ENCODE measurements at regions not wholly inside any gene's neighbourhood (a gene's known extent, or its start where the extent isn't known, plus 50 kb on each side); places are given as distances from the start of the nearest gene placed in this dataset.

DNA sequence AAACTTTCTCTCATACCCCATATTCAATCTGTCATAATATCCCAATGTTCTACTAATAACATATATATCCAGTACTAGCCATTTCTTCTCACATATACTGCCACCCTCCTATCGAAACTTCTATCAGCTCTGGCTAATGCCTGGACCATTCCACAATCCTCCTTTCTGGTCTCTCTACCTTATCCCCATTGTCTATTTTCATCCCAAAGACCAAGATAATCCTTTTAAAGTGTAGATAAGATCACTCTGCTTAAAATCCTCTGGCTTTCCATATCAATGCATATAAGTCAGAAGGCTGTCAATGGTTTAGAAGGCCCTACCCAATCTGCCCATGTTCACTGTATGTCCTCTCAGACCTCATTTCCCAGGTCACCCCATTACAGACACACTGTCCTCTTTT is 229.6 kb downstream of the ZEB2 start:
- no peak overlapping the region for H3K4me3 ChIP-seq (replicated peaks in 1 of 2; ENCODE audit: low read depth in 2 of 2, low read length in 2 of 2)
- TF ChIP-seq, protein P1, sequence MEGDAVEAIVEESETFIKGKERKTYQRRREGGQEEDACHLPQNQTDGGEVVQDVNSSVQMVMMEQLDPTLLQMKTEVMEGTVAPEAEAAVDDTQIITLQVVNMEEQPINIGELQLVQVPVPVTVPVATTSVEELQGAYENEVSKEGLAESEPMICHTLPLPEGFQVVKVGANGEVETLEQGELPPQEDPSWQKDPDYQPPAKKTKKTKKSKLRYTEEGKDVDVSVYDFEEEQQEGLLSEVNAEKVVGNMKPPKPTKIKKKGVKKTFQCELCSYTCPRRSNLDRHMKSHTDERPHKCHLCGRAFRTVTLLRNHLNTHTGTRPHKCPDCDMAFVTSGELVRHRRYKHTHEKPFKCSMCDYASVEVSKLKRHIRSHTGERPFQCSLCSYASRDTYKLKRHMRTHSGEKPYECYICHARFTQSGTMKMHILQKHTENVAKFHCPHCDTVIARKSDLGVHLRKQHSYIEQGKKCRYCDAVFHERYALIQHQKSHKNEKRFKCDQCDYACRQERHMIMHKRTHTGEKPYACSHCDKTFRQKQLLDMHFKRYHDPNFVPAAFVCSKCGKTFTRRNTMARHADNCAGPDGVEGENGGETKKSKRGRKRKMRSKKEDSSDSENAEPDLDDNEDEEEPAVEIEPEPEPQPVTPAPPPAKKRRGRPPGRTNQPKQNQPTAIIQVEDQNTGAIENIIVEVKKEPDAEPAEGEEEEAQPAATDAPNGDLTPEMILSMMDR (IDR thresholded peaks at IDR 0.05; ENCODE audit: low read depth, low read length): no peak
- no peak for DNase-seq (ENCODE audit: low read depth in 2 of 2)

DNA sequence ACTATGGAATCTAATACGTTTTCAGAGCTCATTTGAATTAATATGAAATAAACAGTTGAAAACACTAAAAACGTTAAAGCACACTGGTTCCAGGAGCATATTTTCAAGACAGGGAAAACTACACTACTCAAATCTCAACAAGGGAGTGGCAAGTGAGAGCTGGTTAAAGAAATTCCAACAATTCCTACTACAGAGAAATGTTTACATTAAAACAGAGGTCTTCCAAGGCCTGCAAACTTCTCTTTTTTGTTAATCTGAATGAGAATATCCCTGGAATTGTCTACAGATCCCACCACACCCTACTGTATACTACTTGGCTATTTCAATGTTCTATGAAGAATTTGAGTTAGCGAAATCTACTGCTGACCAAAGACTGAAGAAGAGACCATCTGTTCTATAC is 231.5 kb downstream of the ZEB2 start:
- no peak for DNase-seq (ENCODE audit: low read depth in 2 of 2)
- no peak overlapping the region for H3K4me3 ChIP-seq (replicated peaks in 1 of 2; ENCODE audit: low read depth in 2 of 2, low read length in 2 of 2)
- TF ChIP-seq, protein P1 (IDR thresholded peaks at IDR 0.05; ENCODE audit: low read depth, low read length): no peak

DNA sequence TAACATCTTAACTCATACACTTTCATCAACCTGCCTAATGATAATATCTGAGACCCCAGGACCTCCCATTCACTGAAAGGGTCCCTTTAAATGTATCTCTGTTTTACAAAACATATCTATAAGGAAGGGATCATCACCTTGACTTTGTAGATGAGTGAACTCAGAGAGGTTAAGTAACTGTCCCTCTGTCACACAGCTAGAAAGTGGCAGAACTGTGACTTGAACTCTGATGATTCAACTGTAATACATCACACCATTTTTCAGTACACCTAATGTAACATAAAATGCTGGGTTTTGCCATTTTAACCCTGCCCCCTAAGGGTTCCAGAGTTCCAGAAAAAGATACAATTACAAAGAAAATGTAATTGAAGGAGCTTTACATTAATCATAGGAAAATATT is 234.6 kb downstream of the ZEB2 start:
- TF ChIP-seq, protein P1 (IDR thresholded peaks at IDR 0.05; ENCODE audit: low read depth, low read length): no peak
- no peak overlapping the region for H3K4me3 ChIP-seq (replicated peaks in 1 of 2; ENCODE audit: low read depth in 2 of 2, low read length in 2 of 2)
- no peak for DNase-seq (ENCODE audit: low read depth in 2 of 2)

DNA sequence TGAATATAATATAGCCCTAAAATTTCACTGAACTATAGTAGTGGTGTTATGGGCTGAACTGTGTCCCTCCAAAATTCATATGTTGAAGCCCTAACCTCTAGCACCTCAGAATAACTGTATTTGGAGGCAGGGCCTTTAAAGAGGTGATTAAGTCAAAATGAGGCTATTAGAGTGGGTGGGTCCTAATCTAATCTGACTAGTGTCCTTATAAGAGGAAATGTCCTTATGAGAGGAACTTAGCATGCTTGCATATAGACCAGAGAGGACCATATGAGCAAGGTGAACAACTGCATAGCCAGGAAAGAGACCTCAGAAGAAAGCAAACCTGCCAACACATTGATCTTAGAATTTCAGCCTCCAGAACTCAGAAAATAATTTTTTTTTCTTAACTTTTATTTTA is 238.4 kb downstream of the ZEB2 start:
- no peak for DNase-seq (ENCODE audit: low read depth in 2 of 2)
- TF ChIP-seq, protein P1 (IDR thresholded peaks at IDR 0.05; ENCODE audit: low read depth, low read length): no peak
- H3K4me3 ChIP-seq (replicated peaks in 1 of 2; ENCODE audit: low read depth in 2 of 2, low read length in 2 of 2): no peak overlapping the region

DNA sequence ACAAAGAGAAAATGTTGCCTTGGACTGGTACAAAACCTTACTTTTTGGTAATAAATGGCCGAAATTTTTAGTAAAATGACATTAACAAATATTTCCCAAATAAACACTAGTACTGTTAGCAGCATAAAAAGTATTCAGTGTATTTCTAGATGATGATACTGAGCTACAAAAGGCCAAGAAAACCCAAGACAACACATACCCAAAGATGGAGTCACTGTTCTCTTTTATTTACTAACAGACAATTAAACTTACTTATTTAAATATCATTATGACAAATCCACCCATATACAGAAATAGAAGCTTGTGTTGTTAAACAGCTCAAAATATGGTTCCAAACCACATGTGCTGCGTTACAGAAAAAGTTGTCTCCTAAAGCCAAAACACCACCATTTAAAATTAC is 239.9 kb downstream of the ZEB2 start:
- DNase-seq (ENCODE audit: low read depth in 2 of 2): no peak

DNA sequence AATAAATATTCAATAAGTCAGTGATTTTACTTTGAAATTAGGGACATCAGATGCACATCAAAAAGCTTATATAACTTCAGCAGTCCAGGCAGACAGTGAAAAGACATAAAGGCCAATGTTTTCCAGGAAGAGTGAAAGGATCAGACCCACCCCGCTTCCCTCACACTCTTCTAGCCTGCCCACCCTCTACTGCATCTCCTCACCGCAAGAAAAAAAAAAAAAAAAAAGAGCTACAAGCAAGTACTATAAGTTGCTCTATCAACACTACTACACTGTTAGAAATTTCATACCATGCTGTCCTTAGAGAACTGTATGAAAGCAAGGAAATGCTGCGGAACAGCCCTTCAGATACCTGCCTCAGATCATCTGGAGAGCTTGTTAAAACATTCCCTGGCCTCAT is 240.8 kb downstream of the ZEB2 start:
- H3K4me3 ChIP-seq (replicated peaks in 1 of 2; ENCODE audit: low read depth in 2 of 2, low read length in 2 of 2): no peak overlapping the region
- TF ChIP-seq, protein P1 (IDR thresholded peaks at IDR 0.05; ENCODE audit: low read depth, low read length): no peak
- DNase-seq (ENCODE audit: low read depth in 2 of 2): no peak

More for the DNA sequence above, 239.9 kb downstream of the ZEB2 start:
- TF ChIP-seq, protein P1 (IDR thresholded peaks at IDR 0.05; ENCODE audit: low read depth, low read length): no peak
- no peak overlapping the region for H3K4me3 ChIP-seq (replicated peaks in 1 of 2; ENCODE audit: low read depth in 2 of 2, low read length in 2 of 2)

DNA sequence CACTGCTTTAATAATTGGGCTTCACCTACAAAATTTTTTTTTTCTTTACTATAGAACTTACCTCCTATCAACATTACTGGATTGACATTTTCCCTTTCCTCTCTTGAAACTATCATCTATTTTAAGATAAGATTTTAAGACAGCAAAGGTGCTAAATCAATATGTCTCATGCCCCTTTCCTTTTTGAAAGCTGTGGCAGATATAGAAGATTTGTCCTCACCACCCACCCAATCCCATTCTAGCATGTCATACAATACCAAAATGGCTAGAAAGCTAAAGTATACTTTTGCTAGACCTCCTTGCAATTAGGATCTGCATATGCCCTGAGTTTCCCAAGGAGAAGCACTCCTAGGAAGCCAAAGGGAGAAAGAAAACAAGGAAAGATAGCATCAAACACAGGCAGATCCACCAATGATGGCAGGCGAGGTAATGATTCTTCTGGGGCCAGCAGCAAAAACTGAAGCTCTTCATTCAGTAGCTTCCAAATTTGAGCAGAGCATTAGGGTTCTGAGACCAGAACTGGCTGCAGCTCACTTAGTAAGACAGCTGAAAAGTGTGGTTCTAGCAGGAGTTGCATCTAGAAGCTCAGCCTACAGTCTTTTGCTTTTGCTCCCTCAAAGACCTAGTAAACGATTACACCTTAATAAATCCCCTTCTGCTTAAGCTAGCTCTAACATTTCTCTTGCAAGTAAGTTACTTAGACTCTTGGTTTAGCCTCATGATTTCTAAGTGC is 242.1 kb downstream of the ZEB2 start:
- TF ChIP-seq, protein P1 (IDR thresholded peaks at IDR 0.05; ENCODE audit: low read depth, low read length): no peak
- no peak overlapping the region for H3K4me3 ChIP-seq (replicated peaks in 1 of 2; ENCODE audit: low read depth in 2 of 2, low read length in 2 of 2)
- DNase-seq (ENCODE audit: low read depth in 2 of 2): no peak
